HK-2 (cell line): ENCODE measurements at regions not wholly inside any gene's neighbourhood (a gene's known extent, or its start where the extent isn't known, plus 50 kb on each side); places are given as distances from the start of the nearest gene placed in this dataset.

ENCODE experiments used
- DNase-seq: peaks from one replicate; pipeline ENCODE4 v3.0.0-alpha.2; 2018; ENCODE audit not compliant: unreplicated experiment

DNA sequence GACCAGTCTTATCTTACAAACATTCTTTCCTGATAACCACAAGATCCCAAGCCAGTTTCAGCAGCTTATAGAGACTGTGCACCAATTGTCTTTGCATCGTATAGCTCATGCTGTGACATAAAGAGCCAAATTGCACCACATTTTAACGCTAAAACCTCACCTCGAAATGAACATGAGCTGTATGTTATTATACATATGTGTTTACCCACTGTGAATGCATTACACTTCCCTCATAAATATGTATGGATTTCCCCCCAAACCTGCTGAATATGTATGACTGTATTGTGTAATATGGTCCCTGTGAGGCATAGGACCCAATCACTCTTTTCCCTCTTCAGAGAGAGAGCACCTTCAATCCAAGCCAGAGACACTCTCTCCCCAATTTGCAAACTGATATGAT is 692.4 kb downstream of the NLGN4X start:
- no peak for DNase-seq

GRCh38 chrX:5528057-5528456 is 700.6 kb downstream of the NLGN4X start:
- no peak for DNase-seq

GRCh38 chrX:5526191-5526590 is 702.5 kb downstream of the NLGN4X start:
- DNase-seq = no peak

DNA sequence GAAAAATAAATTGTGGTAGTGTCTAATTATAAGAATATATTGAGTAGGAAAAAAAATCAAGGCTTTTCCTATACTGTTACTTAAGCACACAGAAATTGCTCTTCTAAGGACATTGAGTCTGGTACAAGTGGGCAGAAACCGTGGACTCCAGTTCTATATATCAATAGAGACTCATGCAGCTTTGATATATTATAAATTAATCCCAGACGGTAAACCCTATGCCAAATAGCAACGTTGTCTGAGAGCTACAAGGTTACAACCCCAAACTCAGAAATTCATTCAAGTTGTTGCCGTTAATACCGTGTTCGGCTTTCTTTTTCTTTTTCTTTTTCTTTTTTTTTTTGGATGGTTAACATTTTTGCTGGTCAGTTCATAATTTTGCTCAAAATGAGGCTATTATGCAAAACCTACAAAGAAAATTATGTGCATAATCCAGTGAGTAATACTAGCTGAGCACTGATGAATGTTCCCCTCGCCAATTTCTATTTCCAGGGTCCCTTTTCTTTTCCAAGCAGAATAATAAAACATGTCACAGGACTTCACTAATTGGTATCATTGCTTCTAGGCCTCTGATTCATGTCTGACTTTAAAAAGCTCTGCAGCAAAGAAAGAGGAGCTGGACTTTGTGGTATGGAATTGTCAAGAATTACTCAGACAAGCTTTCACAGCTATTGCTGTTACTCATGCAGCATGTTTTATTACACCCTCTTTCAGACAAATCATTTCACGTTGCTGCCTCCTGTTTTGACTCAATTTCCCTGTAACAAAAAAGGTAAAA is 737.7 kb downstream of the NLGN4X start:
- DNase-seq = no peak

- no peak for DNase-seq
These were observed 754.4 kb downstream of the NLGN4X start for GRCh38 chrX:5474282-5474681.

- no peak for DNase-seq
These were observed 770.3 kb downstream of the NLGN4X start for GRCh38 chrX:5458300-5458842.

DNA sequence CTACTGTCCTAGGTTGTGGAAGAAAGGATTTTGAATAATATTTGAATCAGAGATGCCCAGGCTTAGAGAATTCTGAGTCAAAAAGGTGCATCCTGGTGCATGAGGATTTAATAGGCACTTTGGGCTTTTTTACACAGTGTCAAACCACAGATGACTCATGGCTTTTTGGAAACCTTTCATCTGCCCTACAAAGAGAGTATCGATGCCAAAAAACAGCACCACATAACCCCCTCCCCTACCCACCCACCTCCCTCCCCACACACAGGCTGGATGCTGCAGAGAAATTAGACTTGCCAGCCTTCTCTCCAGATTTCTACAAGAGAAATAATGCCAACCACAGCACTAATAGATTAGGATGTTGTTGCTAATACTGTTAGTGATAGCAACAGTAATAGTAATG is 779.3 kb downstream of the NLGN4X start:
- no peak for DNase-seq

DNA sequence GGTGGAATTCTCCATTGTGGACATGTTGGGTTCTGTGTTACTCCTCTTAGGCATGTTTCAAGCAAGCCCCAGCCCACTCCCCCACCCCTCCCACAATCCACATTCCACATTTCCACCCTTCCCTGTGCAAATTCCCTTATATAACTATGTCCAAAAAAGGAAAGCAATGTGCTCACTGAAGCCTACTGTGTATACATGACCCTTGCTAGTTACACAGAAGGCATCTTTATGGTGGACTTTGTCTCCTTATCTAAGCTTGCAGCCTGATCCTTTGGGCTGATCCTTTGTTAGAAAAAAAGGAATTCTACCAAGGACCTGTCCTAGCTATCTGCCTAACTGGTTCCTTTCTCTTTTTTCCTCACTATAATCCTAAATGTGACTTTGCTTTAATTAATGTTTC is 796.8 kb downstream of the NLGN4X start:
- no peak for DNase-seq

DNA sequence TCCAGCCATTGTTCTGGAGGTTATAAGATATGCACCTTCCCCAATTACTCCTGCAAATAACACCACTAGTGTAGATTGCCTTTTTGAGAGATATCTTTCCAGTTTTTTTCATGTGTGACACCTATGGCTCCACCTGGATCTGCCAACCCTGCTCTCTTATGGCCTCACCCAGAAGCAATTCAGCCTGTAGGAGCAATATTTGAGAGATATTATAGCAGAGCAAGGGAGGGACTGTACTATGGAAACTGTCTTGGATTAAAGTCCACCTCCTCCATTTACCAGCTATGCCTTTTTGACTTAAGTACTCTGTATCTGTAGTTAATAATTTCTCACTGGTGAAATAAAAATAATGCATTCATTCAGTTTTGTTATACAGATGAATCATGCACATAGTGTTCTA is 803.5 kb downstream of the NLGN4X start:
- no peak for DNase-seq

DNA sequence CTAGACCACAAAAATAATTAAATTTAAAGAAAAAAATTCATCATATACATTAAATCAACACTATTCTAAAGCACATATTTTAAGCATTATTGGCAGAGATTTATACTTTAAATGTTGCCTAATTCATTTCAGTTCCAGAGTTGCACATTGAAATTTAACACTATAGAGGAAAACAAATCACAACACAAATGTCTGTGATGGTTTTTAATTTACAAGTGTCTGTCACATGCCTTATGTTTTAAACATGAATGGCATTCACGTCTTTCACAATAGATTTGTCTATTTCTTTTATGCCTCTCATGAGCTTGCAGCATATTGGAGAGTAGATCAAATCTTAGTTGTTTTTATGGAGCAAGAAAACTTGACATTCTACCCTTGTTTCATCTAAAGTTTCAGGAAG is 811.3 kb downstream of the NLGN4X start:
- DNase-seq = no peak

DNA sequence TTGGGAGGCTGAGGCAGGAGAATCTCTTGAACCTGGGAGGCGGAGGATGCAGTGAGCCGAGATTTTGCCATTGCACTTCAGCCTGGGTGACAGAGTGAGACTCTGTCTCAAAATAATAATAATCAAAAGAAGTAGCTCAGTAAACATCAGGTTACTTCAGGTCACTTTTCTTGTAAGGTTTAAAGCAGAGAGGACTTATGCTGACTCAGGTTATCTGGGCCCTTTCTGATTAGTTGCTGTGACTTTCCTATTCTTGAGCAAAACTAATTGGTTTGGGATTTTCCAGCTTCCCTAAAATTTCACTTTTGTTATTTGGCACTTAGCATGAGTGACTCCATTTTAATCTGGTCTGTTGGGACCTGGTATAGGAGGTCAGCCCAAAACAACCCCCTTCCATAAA is 812.9 kb downstream of the NLGN4X start:
- no peak for DNase-seq

DNA sequence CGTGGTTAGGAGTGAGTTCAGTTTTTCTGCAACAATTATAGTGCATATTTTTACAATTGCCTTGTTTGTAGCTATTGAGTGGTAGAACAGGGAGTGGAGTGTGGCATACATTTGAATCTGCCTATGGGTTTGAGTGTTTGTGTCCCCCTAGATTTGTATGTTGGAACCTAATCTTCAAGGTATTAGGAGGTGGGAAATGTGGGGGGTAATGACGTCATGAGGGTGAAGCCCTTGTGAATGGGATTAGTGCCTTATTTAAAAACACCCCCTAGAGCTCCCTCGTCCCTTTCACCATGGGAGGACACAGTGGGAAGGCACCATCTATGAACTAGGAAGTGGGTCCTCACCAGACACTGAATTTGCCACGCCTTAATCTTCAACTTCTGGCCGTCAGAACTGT is 819.6 kb downstream of the NLGN4X start:
- DNase-seq = no peak

GRCh38 chrX:5402461-5402860 is 826.2 kb downstream of the NLGN4X start:
- DNase-seq = no peak

DNA sequence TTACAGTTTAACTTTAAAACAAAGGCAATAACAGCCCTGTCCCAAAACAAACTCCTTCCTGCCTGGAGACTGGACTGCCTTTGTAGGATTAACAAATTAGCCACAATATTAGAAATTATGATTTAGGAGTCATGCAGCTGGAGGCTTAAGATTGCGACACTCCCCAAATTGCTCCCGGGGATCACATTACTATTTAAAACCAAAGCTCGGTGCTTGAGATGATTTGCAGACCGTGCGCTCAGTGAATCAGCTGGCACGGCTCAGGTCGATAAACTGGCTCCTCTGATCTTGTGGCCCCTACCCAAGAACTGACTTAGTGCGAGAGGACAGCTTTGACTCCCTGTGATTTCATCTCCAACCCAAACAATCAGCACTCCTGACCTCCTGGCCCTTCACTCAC is 829.3 kb downstream of the NLGN4X start:
- DNase-seq = no peak

GRCh38 chrX:5397409-5397808 is 831.3 kb downstream of the NLGN4X start:
- no peak for DNase-seq

DNA sequence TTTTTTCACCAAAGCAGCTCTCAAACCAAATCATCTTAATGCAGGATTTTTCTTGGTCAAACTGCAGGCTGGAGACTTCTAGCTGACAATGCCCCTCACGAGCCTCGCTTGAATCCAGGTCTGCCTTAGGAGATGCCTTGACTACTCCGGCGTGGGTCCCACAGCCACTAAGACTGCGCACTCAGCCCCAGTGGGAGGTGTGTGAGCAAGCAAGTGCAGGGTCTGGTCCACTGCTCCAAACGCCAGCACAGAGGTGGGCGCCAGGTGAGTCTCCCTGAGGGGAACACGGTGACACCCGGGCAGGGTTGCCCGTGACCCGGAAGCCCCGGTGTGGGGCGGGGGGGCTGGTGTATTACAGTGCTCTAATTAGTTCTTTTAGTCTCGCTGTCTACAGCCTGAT is 838.3 kb downstream of the NLGN4X start:
- no peak for DNase-seq

GRCh38 chrX:5388087-5388486 is 840.6 kb downstream of the NLGN4X start:
- no peak for DNase-seq

DNA sequence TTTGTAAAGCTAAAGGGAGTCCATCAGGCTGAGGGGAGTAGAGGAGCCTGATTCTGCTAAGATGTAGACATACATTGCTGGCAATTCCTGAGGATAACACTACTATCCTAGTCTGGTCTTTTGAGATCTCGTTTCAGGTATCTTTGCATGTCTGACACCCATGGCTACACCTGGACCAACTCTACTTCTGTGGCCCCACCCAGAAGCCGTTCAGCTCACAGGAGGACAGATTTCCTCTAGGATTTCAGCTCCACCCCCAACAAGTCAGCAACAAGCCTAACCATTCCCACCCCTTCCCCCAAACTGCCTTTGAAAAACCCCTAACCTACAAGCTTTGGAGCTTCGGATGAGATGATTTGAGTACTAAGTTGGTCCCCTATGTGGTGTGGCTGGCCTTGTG is 848.2 kb downstream of the NLGN4X start:
- no peak for DNase-seq

DNA sequence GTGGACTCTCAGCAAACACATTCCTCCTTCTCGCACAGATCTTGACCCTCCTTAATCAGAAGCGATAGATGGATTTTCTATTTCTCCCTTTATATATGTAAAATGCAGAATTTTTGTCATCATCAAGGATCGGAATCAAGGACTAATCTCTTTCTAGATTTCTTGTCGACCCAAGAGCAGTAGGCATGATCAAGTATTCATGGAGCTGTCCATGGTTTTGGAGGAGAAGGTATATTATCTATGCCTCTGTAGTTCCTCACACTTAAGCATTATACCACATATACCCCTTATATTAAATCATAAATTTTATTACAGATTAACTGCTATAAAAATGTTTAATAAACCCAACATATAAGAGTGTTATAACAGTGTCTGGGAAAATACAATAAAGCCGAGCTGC is 886.8 kb downstream of the NLGN4X start:
- DNase-seq = no peak

- no peak for DNase-seq
These were observed 891.5 kb downstream of the NLGN4X start for GRCh38 chrX:5337160-5337559.

- no peak for DNase-seq
These were observed 904.1 kb downstream of the NLGN4X start for GRCh38 chrX:5324546-5324945.

DNA sequence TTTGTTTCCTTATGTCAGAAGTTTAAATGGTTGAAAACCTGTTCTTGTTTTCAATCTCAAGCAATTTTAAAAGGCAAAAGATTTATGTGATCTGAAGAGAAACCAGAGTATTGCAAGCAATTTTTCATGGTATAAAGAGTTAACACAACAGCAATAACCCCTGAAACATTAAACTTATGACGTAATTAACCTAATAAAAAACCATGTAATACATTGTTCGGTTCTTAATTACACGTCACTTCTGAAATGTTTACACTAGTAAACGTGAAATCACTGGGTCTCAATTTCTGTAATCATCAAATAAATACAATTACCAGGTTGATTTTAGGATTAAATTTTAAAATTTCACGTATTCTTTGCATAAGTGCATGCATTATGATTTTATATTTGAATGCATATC is 914.5 kb downstream of the NLGN4X start:
- no peak for DNase-seq

DNA sequence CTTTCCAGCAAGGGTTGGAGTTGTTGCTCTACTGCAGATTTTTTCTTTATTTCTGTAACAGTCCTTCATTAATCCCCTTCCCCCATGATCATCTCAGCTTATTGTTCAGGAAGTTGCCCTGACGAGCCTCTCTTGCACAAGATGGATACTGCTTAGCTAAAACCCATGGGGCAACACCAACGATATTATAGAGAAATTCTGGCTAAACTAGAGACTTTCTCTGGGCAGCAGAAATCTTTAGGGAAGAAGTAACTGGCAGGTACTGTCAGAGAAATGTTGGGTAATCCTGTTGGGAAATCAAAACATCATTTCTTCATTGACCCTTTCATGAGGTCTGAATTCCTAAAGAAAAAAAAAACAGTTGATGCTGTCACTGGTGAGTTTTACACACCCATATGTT is 921.3 kb downstream of the NLGN4X start:
- DNase-seq = no peak

- DNase-seq = no peak
These were observed 922.0 kb downstream of the NLGN4X start for GRCh38 chrX:5306654-5307121.
